GM10248 (cell line): ENCODE measurements at regions not wholly inside any gene's neighbourhood (a gene's known extent, or its start where the extent isn't known, plus 50 kb on each side); places are given as distances from the start of the nearest gene placed in this dataset.
"Not testable (repeated sequence)": the region's sequence is repeated elsewhere in the genome, so short reads cannot be mapped to it uniquely, and the experiment has no call there.

Experiments
- CTCF ChIA-PET: fragments of 300-600 bp; sonication (Branson Sonifier 250); formaldehyde crosslinking; extraction: SDS; loops from one replicate; lab custom pipeline; 2021; ENCODE audit warnings: antibody characterized with exemption; lab: Yijun Ruan, JAX
- POLR2A ChIA-PET: fragments of 350-650 bp; sonication (Branson Sonifier 250); formaldehyde crosslinking; extraction: SDS; loops from one replicate; lab custom pipeline; 2020; ENCODE audit warnings: antibody characterized with exemption; lab: Yijun Ruan, JAX
- DNase-seq: peaks from one replicate; pipeline ENCODE4 v3.0.0; 2012; ENCODE audit errors: extremely low spot score
- CTCF ChIP-seq: IDR thresholded peaks from 2 replicates; pipeline ENCODE4 v1.5.1; 2012; ENCODE audit warnings: mild to moderate bottlenecking, low read depth; ENCODE audit errors: extremely low read depth, missing control alignments, control extremely low read depth

GRCh38 chr18:22284581-22285360 lies 115.4 kb downstream of the GATA6 start:
- DNase-seq: no peak
- ChIA-PET POLR2A (no interaction called here), CTCF (no interaction called here)
- no peak for TF ChIP-seq CTCF

- DNase-seq, CTCF ChIA-PET, POLR2A ChIA-PET: not testable (repeated sequence)
Measured at GRCh38 chr18:22283855-22284254, 114.5 kb downstream of the GATA6 start.

- ChIA-PET CTCF (no interaction called here), POLR2A (no interaction called here)
- no peak for DNase-seq
- no peak for TF ChIP-seq CTCF
Measured at GRCh38 chr18:22283397-22283796, 114.0 kb downstream of the GATA6 start.

- POLR2A ChIA-PET: no interaction called here
- DNase-seq: no peak
- CTCF ChIA-PET: no interaction called here
- TF ChIP-seq CTCF: no peak
Measured at GRCh38 chr18:22283116-22283395, 113.7 kb downstream of the GATA6 start.

- DNase-seq: no peak
- no peak for TF ChIP-seq CTCF
- CTCF ChIA-PET: interaction anchor here (1.1 kb wide), 1 partner anchor 10 kb away, joined by 3 read pairs; no protein-coding TSS in a partner anchor
- POLR2A ChIA-PET: no interaction called here
Measured at GRCh38 chr18:22282311-22283115, 113.1 kb downstream of the GATA6 start.

- no peak for TF ChIP-seq CTCF
- ChIA-PET POLR2A (no interaction called here), CTCF (no interaction called here)
- DNase-seq: no peak
Measured at GRCh38 chr18:22280453-22280750, 111.0 kb downstream of the GATA6 start.

GRCh38 chr18:22279741-22280452 lies 110.5 kb downstream of the GATA6 start:
- no peak for TF ChIP-seq CTCF
- ChIA-PET POLR2A (no interaction called here), CTCF (no interaction called here)
- DNase-seq: no peak
